ENCODE measurements at regions not wholly inside any gene's neighbourhood (a gene's known extent, or its start where the extent isn't known, plus 50 kb on each side); places are given as distances from the start of the nearest gene placed in this dataset.

- Histone ChIP-seq H3K9ac (replicated peaks in 1 of 4; ENCODE audit: extremely low read depth in 1 of 4, low read depth in 3 of 4, low read length in 3 of 4) (no peak overlapping the region), H3K14ac (ENCODE audit: insufficient read length) (no peak overlapping the region), H3K9me3 (ENCODE audit: insufficient read depth in 2 of 2, low read depth in 1 of 2, low read length in 1 of 2) (no peaks in the 10 kb centered on the region), H4K91ac (replicated peaks; ENCODE audit: insufficient read length, low read length) (no peak overlapping the region), H3K4me1 (replicated peaks in 1 of 4; ENCODE audit: control insufficient read depth in 3 of 4, insufficient read depth in 4 of 4, low read length in 3 of 4) (no peaks in the 10 kb centered on the region), H3K56ac (replicated peaks; ENCODE audit: insufficient read length, low read depth, low read length) (no peak overlapping the region), H2BK12ac (ENCODE audit: low read depth, low read length) (no peak overlapping the region), H2BK15ac (ENCODE audit: low read length) (no peak overlapping the region), H2AK5ac (ENCODE audit: low read depth, low read length) (no peak overlapping the region), H3K23ac (ENCODE audit: insufficient read length) (no peak overlapping the region), H4K5ac (ENCODE audit: insufficient read length, low read depth, low read length) (no peak overlapping the region), H4K8ac (ENCODE audit: extremely low read depth, insufficient read depth, low read length) (no peak overlapping the region), H3K4me3 (ENCODE audit: extremely low read depth in 1 of 4, insufficient read depth in 2 of 4, low read depth in 3 of 4, low read length in 4 of 4) (no peak overlapping the region), H4K20me1 (replicated peaks in 1 of 2; ENCODE audit: control insufficient read depth in 1 of 2, insufficient read depth in 2 of 2, low read length in 2 of 2) (no peaks in the 10 kb centered on the region), H3K18ac (ENCODE audit: extremely low read depth, low read length) (no peak overlapping the region), H3K36me3 (ENCODE audit: control insufficient read depth in 2 of 4, insufficient read depth in 4 of 4, low read length in 3 of 4) (no peaks in the 10 kb centered on the region), H3K4me2 (ENCODE audit: insufficient read depth in 1 of 2, low read depth in 2 of 2, low read length in 2 of 2) (no peak overlapping the region), H2AFZ (ENCODE audit: low read length) (no peak overlapping the region), H3K27ac (ENCODE audit: low read depth, low read length) (no peak overlapping the region), H3K4ac (replicated peaks; ENCODE audit: insufficient read length, low read depth, low read length) (no peak overlapping the region), H3K79me1 (ENCODE audit: low read depth, low read length) (no peaks in the 10 kb centered on the region), H2BK5ac (ENCODE audit: low read depth, low read length) (no peak overlapping the region), H2BK20ac (ENCODE audit: low read length) (no peak overlapping the region), H3K79me2 (ENCODE audit: control insufficient read depth in 1 of 2, insufficient read depth in 2 of 2, low read length in 2 of 2) (no peaks in the 10 kb centered on the region), H2BK120ac (replicated peaks; ENCODE audit: low read depth, low read length) (no peak overlapping the region), H3K27me3 (replicated peaks in 1 of 4; ENCODE audit: control insufficient read depth in 3 of 4, extremely low read depth in 1 of 4, insufficient read depth in 3 of 4, low read length in 3 of 4) (no peaks in the 10 kb centered on the region), H3K23me2 (ENCODE audit: low read depth, low read length) (no peaks in the 10 kb centered on the region)
- no peak for TF ChIP-seq JUND (IDR thresholded peaks at IDR 0.05; ENCODE audit: low read length)
- TF ChIP-seq CHD1 (IDR thresholded peaks at IDR 0.05; ENCODE audit: low read depth, low read length): no peak
- TF ChIP-seq KDM5A (IDR thresholded peaks at IDR 0.05; ENCODE audit: low read length): no peak
- TF ChIP-seq JUN (IDR thresholded peaks at IDR 0.05; ENCODE audit: low read depth, low read length): no peak
- no peak for TF ChIP-seq CREB1 (IDR thresholded peaks at IDR 0.05)
- no peak for TF ChIP-seq CTBP2 (IDR thresholded peaks at IDR 0.05; ENCODE audit: borderline replicate concordance, insufficient read depth, insufficient read length, low read length)
- FAIRE-seq (no peak), DNase-seq (ENCODE audit: low read depth in 1 of 2, low spot score in 2 of 2) (no peak)
- 90% methylated on average over 2 of the region's 2 CpGs; no CpG with 5 or more reads in 1 of the 2 experiments for WGBS, 2 experiments (ENCODE audit: extremely low coverage in 1 of 2, insufficient coverage in 1 of 2, insufficient read length in 1 of 2, insufficient replicate concordance in 2 of 2, low coverage in 1 of 2, low lambda C conversion rate in 2 of 2, missing lambda C conversion rate in 1 of 2)
- POLR2A ChIA-PET (ENCODE audit: partially characterized antibody): no interaction called here
- CTCF ChIA-PET (ENCODE audit: partially characterized antibody): no interaction called here
Measured at GRCh38 chr3:88809993-88810392, 297.4 kb upstream of the EPHA3 start.

Measured in H1 (cell line).